T-helper 1 cell treated with Interleukin-12 subunit alpha and Interleukin-12 subunit beta and Interleukin-4 antibody, amounts not matched to agents 30 μg/mL and 1 μg/mL, for 36 hours (primary cell): ENCODE measurements at regions not wholly inside any gene's neighbourhood (a gene's known extent, or its start where the extent isn't known, plus 50 kb on each side); places are given as distances from the start of the nearest gene placed in this dataset.

Experiments used
- H3K27ac Mint-ChIP-seq: one replicate; pipeline ENCODE4 v1.8.0; 2021; ENCODE audit warnings: mild to moderate bottlenecking, mixed read lengths
- H3K27me3 Mint-ChIP-seq: one replicate; pipeline ENCODE4 v1.8.0; 2021; ENCODE audit warnings: low read depth, mixed read lengths
- H3K36me3 Mint-ChIP-seq: one replicate; pipeline ENCODE4 v1.8.0; 2021; ENCODE audit warnings: low read depth, mixed read lengths
- H3K4me1 Mint-ChIP-seq: one replicate; pipeline ENCODE4 v1.8.0; 2021; ENCODE audit warnings: low read depth, mixed read lengths
- H3K4me3 Mint-ChIP-seq: one replicate; pipeline ENCODE4 v1.8.0; 2021; ENCODE audit warnings: mild to moderate bottlenecking, moderate library complexity, mixed read lengths
- H3K9me3 Mint-ChIP-seq: one replicate; pipeline ENCODE4 v1.8.0; 2021; ENCODE audit warnings: mixed read lengths

GRCh38 chr5:4212981-4213819 is 617.6 kb downstream of the IRX1 start:
- no peak overlapping the region for H3K27ac Mint-ChIP-seq
- H3K4me1 Mint-ChIP-seq = no peaks in the 10 kb centered on the region
- H3K4me3 Mint-ChIP-seq = no peak overlapping the region
- peaks cover 15% of the 10 kb centered on the region for H3K9me3 Mint-ChIP-seq
- no peaks in the 10 kb centered on the region for H3K36me3 Mint-ChIP-seq
- no peaks in the 10 kb centered on the region for H3K27me3 Mint-ChIP-seq

GRCh38 chr5:4215143-4215542 is 619.5 kb downstream of the IRX1 start:
- Mint-ChIP-seq H3K9me3 (no peaks in the 10 kb centered on the region), H3K27me3 (no peaks in the 10 kb centered on the region), H3K4me1 (no peaks in the 10 kb centered on the region), H3K27ac (no peak overlapping the region), H3K36me3 (no peaks in the 10 kb centered on the region), H3K4me3 (no peak overlapping the region)

- Mint-ChIP-seq H3K4me3 (no peak overlapping the region), H3K4me1 (no peaks in the 10 kb centered on the region), H3K27ac (no peak overlapping the region), H3K27me3 (no peaks in the 10 kb centered on the region), H3K36me3 (no peaks in the 10 kb centered on the region), H3K9me3 (no peaks in the 10 kb centered on the region)
Observed at GRCh38 chr5:4216142-4216541, 620.5 kb downstream of the IRX1 start.

- H3K9me3 Mint-ChIP-seq = peaks cover 14% of the 10 kb centered on the region
- no peak overlapping the region for H3K27ac Mint-ChIP-seq
- H3K27me3 Mint-ChIP-seq = no peaks in the 10 kb centered on the region
- H3K36me3 Mint-ChIP-seq = no peaks in the 10 kb centered on the region
- no peaks in the 10 kb centered on the region for H3K4me1 Mint-ChIP-seq
- no peak overlapping the region for H3K4me3 Mint-ChIP-seq
Observed at GRCh38 chr5:4220016-4220415, 624.4 kb downstream of the IRX1 start.

- H3K27ac Mint-ChIP-seq = no peak overlapping the region
- no peaks in the 10 kb centered on the region for H3K27me3 Mint-ChIP-seq
- no peaks in the 10 kb centered on the region for H3K4me1 Mint-ChIP-seq
- peaks cover 14% of the 10 kb centered on the region for H3K9me3 Mint-ChIP-seq
- no peaks in the 10 kb centered on the region for H3K36me3 Mint-ChIP-seq
- no peak overlapping the region for H3K4me3 Mint-ChIP-seq
Observed at GRCh38 chr5:4221048-4221447, 625.4 kb downstream of the IRX1 start.

- no peaks in the 10 kb centered on the region for H3K36me3 Mint-ChIP-seq
- peaks cover 14% of the 10 kb centered on the region for H3K9me3 Mint-ChIP-seq
- no peaks in the 10 kb centered on the region for H3K4me1 Mint-ChIP-seq
- H3K27me3 Mint-ChIP-seq = no peaks in the 10 kb centered on the region
- H3K27ac Mint-ChIP-seq = no peak overlapping the region
- no peak overlapping the region for H3K4me3 Mint-ChIP-seq
Observed at GRCh38 chr5:4222147-4222546, 626.5 kb downstream of the IRX1 start.

GRCh38 chr5:4222821-4223220 is 627.2 kb downstream of the IRX1 start:
- Mint-ChIP-seq H3K27me3 (no peaks in the 10 kb centered on the region), H3K4me1 (no peaks in the 10 kb centered on the region), H3K36me3 (no peaks in the 10 kb centered on the region), H3K9me3 (peaks cover 14% of the 10 kb centered on the region), H3K4me3 (no peak overlapping the region), H3K27ac (no peak overlapping the region)

GRCh38 chr5:4225741-4226140 is 630.1 kb downstream of the IRX1 start:
- H3K27me3 Mint-ChIP-seq = no peaks in the 10 kb centered on the region
- no peak overlapping the region for H3K27ac Mint-ChIP-seq
- no peaks in the 10 kb centered on the region for H3K4me1 Mint-ChIP-seq
- no peak overlapping the region for H3K4me3 Mint-ChIP-seq
- peaks cover 14% of the 10 kb centered on the region for H3K9me3 Mint-ChIP-seq
- H3K36me3 Mint-ChIP-seq = no peaks in the 10 kb centered on the region

GRCh38 chr5:4226565-4226964 is 630.9 kb downstream of the IRX1 start:
- no peaks in the 10 kb centered on the region for H3K27me3 Mint-ChIP-seq
- peaks cover 14% of the 10 kb centered on the region for H3K9me3 Mint-ChIP-seq
- no peak overlapping the region for H3K27ac Mint-ChIP-seq
- H3K4me1 Mint-ChIP-seq = no peaks in the 10 kb centered on the region
- no peaks in the 10 kb centered on the region for H3K36me3 Mint-ChIP-seq
- no peak overlapping the region for H3K4me3 Mint-ChIP-seq

GRCh38 chr5:4228708-4229107 is 633.1 kb downstream of the IRX1 start:
- Mint-ChIP-seq H3K27ac (no peak overlapping the region), H3K9me3 (peaks cover 12% of the 10 kb centered on the region), H3K4me1 (no peaks in the 10 kb centered on the region), H3K4me3 (no peak overlapping the region), H3K27me3 (no peaks in the 10 kb centered on the region), H3K36me3 (no peaks in the 10 kb centered on the region)

- Mint-ChIP-seq H3K9me3 (peaks cover 21% of the 10 kb centered on the region), H3K36me3 (no peaks in the 10 kb centered on the region), H3K27ac (no peak overlapping the region), H3K4me1 (no peaks in the 10 kb centered on the region), H3K4me3 (no peak overlapping the region), H3K27me3 (no peaks in the 10 kb centered on the region)
Observed at GRCh38 chr5:4229414-4230292, 634.0 kb downstream of the IRX1 start.

GRCh38 chr5:4230471-4230785 is 634.8 kb downstream of the IRX1 start:
- H3K9me3 Mint-ChIP-seq = peaks cover 28% of the 10 kb centered on the region
- H3K27me3 Mint-ChIP-seq = no peaks in the 10 kb centered on the region
- H3K4me1 Mint-ChIP-seq = no peaks in the 10 kb centered on the region
- no peaks in the 10 kb centered on the region for H3K36me3 Mint-ChIP-seq
- H3K27ac Mint-ChIP-seq = no peak overlapping the region
- no peak overlapping the region for H3K4me3 Mint-ChIP-seq

GRCh38 chr5:4230786-4231641 is 635.4 kb downstream of the IRX1 start:
- H3K27ac Mint-ChIP-seq = no peak overlapping the region
- peaks cover 30% of the 10 kb centered on the region for H3K9me3 Mint-ChIP-seq
- no peaks in the 10 kb centered on the region for H3K36me3 Mint-ChIP-seq
- H3K4me1 Mint-ChIP-seq = no peaks in the 10 kb centered on the region
- H3K4me3 Mint-ChIP-seq = no peak overlapping the region
- H3K27me3 Mint-ChIP-seq = no peaks in the 10 kb centered on the region

- peaks cover 30% of the 10 kb centered on the region for H3K9me3 Mint-ChIP-seq
- H3K27ac Mint-ChIP-seq = no peak overlapping the region
- H3K27me3 Mint-ChIP-seq = no peaks in the 10 kb centered on the region
- no peak overlapping the region for H3K4me3 Mint-ChIP-seq
- no peaks in the 10 kb centered on the region for H3K36me3 Mint-ChIP-seq
- no peaks in the 10 kb centered on the region for H3K4me1 Mint-ChIP-seq
Observed at GRCh38 chr5:4232084-4232483, 636.5 kb downstream of the IRX1 start.
